ENCODE measurements at regions not wholly inside any gene's neighbourhood (a gene's known extent, or its start where the extent isn't known, plus 50 kb on each side); places are given as distances from the start of the nearest gene placed in this dataset.

- TF ChIP-seq ZFX (IDR thresholded peaks at IDR 0.05; ENCODE audit: borderline replicate concordance) (no peak), CTCF (IDR thresholded peaks at IDR 0.05) (no peak)
Measured at GRCh38 chr10:28408237-28408777, 105.4 kb upstream of the MPP7 start.

Data from 22Rv1 (cell line).